Sigmoid colon (tissue), 6 donors: ENCODE measurements at regions not wholly inside any gene's neighbourhood (a gene's known extent, or its start where the extent isn't known, plus 50 kb on each side); places are given as distances from the start of the nearest gene placed in this dataset.
"Not testable (repeated sequence)": the region's sequence is repeated elsewhere in the genome, so short reads cannot be mapped to it uniquely, and the experiment has no call there.

Experiments used
- DNase-seq: peaks from one replicate; pipeline ENCODE4 v3.0.0-alpha.2; 2019
- H3K27ac ChIP-seq, 4 donors: fragments of 200-600 bp; sonication (generic); one replicate each; pipeline ENCODE4 v1.5.1; 2016 to 2019; ENCODE audit warnings: mild to moderate bottlenecking in 1 of 4
- H3K27me3 ChIP-seq, 3 donors: fragments of 200-600 bp; sonication (generic); one replicate each; pipeline ENCODE4 v1.5.1; 2019; ENCODE audit warnings: mild to moderate bottlenecking in 1 of 3
- H3K36me3 ChIP-seq, 4 donors: fragments of 200-600 bp; sonication (generic); one replicate each; pipeline ENCODE4 v1.5.1; 2016 to 2019
- H3K4me1 ChIP-seq, 4 donors: fragments of 200-600 bp; sonication (generic); one replicate each; pipeline ENCODE4 v1.5.1; 2017 to 2019
- H3K4me3 ChIP-seq, 4 donors: fragments of 200-600 bp; sonication (generic); one replicate each; pipeline ENCODE4 v1.5.1; 2017 to 2019; ENCODE audit warnings: mild to moderate bottlenecking in 2 of 4, moderate library complexity in 1 of 4
- H3K9me3 ChIP-seq, 4 donors: fragments of 200-600 bp in 3 of 4; sonication (generic) in 3 of 4; one replicate each; pipeline versions ENCODE4 v1.5.1 to v1.6.1; 2013 to 2019
- CTCF ChIP-seq, 4 experiments: fragments of 450-650 bp in 3 of 4; fragments of 200-600 bp in 1 of 4; IDR thresholded peaks; one replicate each; pipeline ENCODE4 v1.5.1; 2016 to 2019; ENCODE audit warnings: antibody characterized with exemption in 4 of 4, mild to moderate bottlenecking in 3 of 4, moderate library complexity in 2 of 4
- EP300 ChIP-seq, 4 donors: sonication (generic); formaldehyde crosslinking; IDR thresholded peaks; one replicate each; pipeline ENCODE4 v1.6.1; 2017; ENCODE audit warnings: antibody characterized with exemption in 4 of 4
- POLR2A ChIP-seq, 2 donors: fragments of 450-650 bp; IDR thresholded peaks; one replicate each; pipeline ENCODE4 v1.6.1; 2016; ENCODE audit warnings: antibody characterized with exemption in 2 of 2, mild to moderate bottlenecking in 2 of 2, moderate library complexity in 2 of 2
- POLR2AphosphoS5 ChIP-seq, 4 donors: sonication (generic); formaldehyde crosslinking; IDR thresholded peaks; one replicate each; pipeline ENCODE4 v1.6.1; 2017; ENCODE audit warnings: antibody characterized with exemption in 4 of 4
- WGBS, 2 donors: extraction: QIAGEN DNeasy Blood & Tissue Kit; methylation state at CpG; one replicate each; pipeline ENCODE4 v1.1.7; 2013; 5-methylcytosine and 5-hydroxymethylcytosine counted together
- intact Hi-C: fragments of 100-400 bp; cut with DNase I; formaldehyde crosslinking; loops from one replicate; pipeline ENCODE4 v1.15.1; 2023
- donor health status: healthy with polysubstance abuse.
- donor health status: healthy.

GRCh38 chr6:94902974-94903628 lies 674.2 kb upstream of the MANEA start:
- Histone ChIP-seq H3K9me3 (no peaks in the 10 kb centered on the region), H3K36me3 (no peaks in the 10 kb centered on the region), H3K27ac (no peak overlapping the region), H3K27me3 (no peaks in the 10 kb centered on the region), H3K4me3 (no peak overlapping the region), H3K4me1 (no peaks in the 10 kb centered on the region)
- TF ChIP-seq POLR2AphosphoS5 (IDR thresholded peaks at IDR 0.05) = no peak
- intact Hi-C loops = no loop called here
- 31 to 82% methylated on average over 1 of the region's 1 CpG for WGBS, 2 donors
- no peak for DNase-seq

GRCh38 chr6:94899191-94899590 lies 678.1 kb upstream of the MANEA start:
- Histone ChIP-seq H3K4me3 (no peak overlapping the region), H3K9me3 (no peaks in the 10 kb centered on the region), H3K36me3 (no peaks in the 10 kb centered on the region), H3K27ac (no peak overlapping the region), H3K27me3 (no peaks in the 10 kb centered on the region), H3K4me1 (no peaks in the 10 kb centered on the region)
- intact Hi-C loops = no loop called here
- WGBS, 2 donors = 60 to 63% methylated on average over 2 of the region's 2 CpGs
- DNase-seq = no peak
- TF ChIP-seq POLR2AphosphoS5 (IDR thresholded peaks at IDR 0.05) (no peak), EP300 (IDR thresholded peaks at IDR 0.05) (no peak), POLR2A (IDR thresholded peaks at IDR 0.05) (no peak), CTCF (IDR thresholded peaks at IDR 0.05) (no peak)

- Histone ChIP-seq H3K36me3 (no peaks in the 10 kb centered on the region), H3K27me3 (no peaks in the 10 kb centered on the region), H3K9me3 (no peaks in the 10 kb centered on the region), H3K4me3 (no peak overlapping the region), H3K27ac (no peak overlapping the region), H3K4me1 (no peaks in the 10 kb centered on the region)
- intact Hi-C loops = no loop called here
- TF ChIP-seq EP300 (IDR thresholded peaks at IDR 0.05) = no peak
- TF ChIP-seq POLR2AphosphoS5 (IDR thresholded peaks at IDR 0.05) = no peak
- TF ChIP-seq CTCF (IDR thresholded peaks at IDR 0.05) = no peak
- TF ChIP-seq POLR2A (IDR thresholded peaks at IDR 0.05) = no peak
- no peak for DNase-seq
- WGBS, 2 donors = 50 to 66% methylated on average over 3 of the region's 3 CpGs
Observed at GRCh38 chr6:94894300-94894699, 683.0 kb upstream of the MANEA start.

GRCh38 chr6:94893327-94893726 lies 684.0 kb upstream of the MANEA start:
- Histone ChIP-seq H3K27me3 (no peaks in the 10 kb centered on the region), H3K27ac (no peak overlapping the region), H3K36me3 (no peaks in the 10 kb centered on the region), H3K4me3 (no peak overlapping the region), H3K9me3 (no peaks in the 10 kb centered on the region), H3K4me1 (no peaks in the 10 kb centered on the region)
- intact Hi-C loops = no loop called here
- DNase-seq = no peak
- 60 to 79% methylated on average over 2 of the region's 2 CpGs for WGBS, 2 donors
- no peak for TF ChIP-seq POLR2AphosphoS5 (IDR thresholded peaks at IDR 0.05)

- intact Hi-C loops, DNase-seq, H3K27me3 ChIP-seq, H3K9me3 ChIP-seq, H3K36me3 ChIP-seq, H3K27ac ChIP-seq, H3K4me3 ChIP-seq, H3K4me1 ChIP-seq: not testable (repeated sequence)
- WGBS, 2 donors = 48 to 79% methylated on average over 5 of the region's 5 CpGs
Observed at GRCh38 chr6:94873819-94874218, 703.5 kb upstream of the MANEA start.

- Histone ChIP-seq H3K36me3 (no peaks in the 10 kb centered on the region), H3K27ac (no peak overlapping the region), H3K27me3 (no peaks in the 10 kb centered on the region), H3K4me1 (no peaks in the 10 kb centered on the region), H3K4me3 (no peak overlapping the region), H3K9me3 (no peaks in the 10 kb centered on the region)
- intact Hi-C loops = no loop called here
- 48 to 72% methylated on average over 1 of the region's 1 CpG for WGBS, 2 donors
- DNase-seq = no peak
- TF ChIP-seq POLR2AphosphoS5 (IDR thresholded peaks at IDR 0.05) (no peak), CTCF (IDR thresholded peaks at IDR 0.05) (no peak), POLR2A (IDR thresholded peaks at IDR 0.05) (no peak), EP300 (IDR thresholded peaks at IDR 0.05) (no peak)
Observed at GRCh38 chr6:94862112-94862511, 715.2 kb upstream of the MANEA start.
